Right lobe of liver (tissue), 6 donors: ENCODE measurements at regions not wholly inside any gene's neighbourhood (a gene's known extent, or its start where the extent isn't known, plus 50 kb on each side); places are given as distances from the start of the nearest gene placed in this dataset.

Experiments
- ATAC-seq, 4 donors: fragments of 200-7000 bp; cut with Tn5 transposase; one replicate each; pipeline ENCODE4 v1.9.1; 2020; ENCODE audit warnings: mild to moderate bottlenecking in 4 of 4, moderate library complexity in 4 of 4
- DNase-seq, 3 donors: peaks; one replicate each; pipeline ENCODE4 v3.0.0-alpha.2; 2020
- H3K27ac ChIP-seq, 3 donors: fragments of 200-600 bp; one replicate each; pipeline ENCODE4 v1.8.0; 2022
- H3K27me3 ChIP-seq, 2 donors: fragments of 200-600 bp; one replicate each; pipeline ENCODE4 v1.8.0; 2022
- H3K36me3 ChIP-seq, 4 donors: fragments of 200-600 bp; sonication (generic) in 1 of 4; one replicate each; pipeline versions ENCODE4 v1.5.1 to v1.8.0; 2017 to 2022; ENCODE audit warnings: control low read depth in 1 of 4
- H3K4me1 ChIP-seq, 4 donors: fragments of 200-600 bp; sonication (generic) in 1 of 4; one replicate each; pipeline versions ENCODE4 v1.5.1 to v1.8.0; 2017 to 2022; ENCODE audit warnings: control low read depth in 1 of 4
- H3K4me3 ChIP-seq, 3 donors: fragments of 200-600 bp; one replicate each; pipeline ENCODE4 v1.8.0; 2022
- H3K9me3 ChIP-seq, 4 donors: fragments of 200-600 bp; sonication (generic) in 1 of 4; one replicate each; pipeline versions ENCODE4 v1.5.1 to v1.8.0; 2017 to 2022; ENCODE audit warnings: control low read depth in 1 of 4
- POLR2A ChIP-seq: fragments of 450-650 bp; IDR thresholded peaks from one replicate; pipeline ENCODE4 v1.6.1; 2017; ENCODE audit warnings: antibody characterized with exemption, mild to moderate bottlenecking
- WGBS: methylation state at CpG from one replicate; pipeline ENCODE4 v1.1.6; 2018; ENCODE audit warnings: low coverage, low lambda C conversion rate; ENCODE audit not compliant: insufficient coverage; ENCODE audit errors: missing lambda C conversion rate; 5-methylcytosine and 5-hydroxymethylcytosine counted together
- intact Hi-C, 2 donors: fragments of 100-400 bp; cut with DNase I; formaldehyde crosslinking; loops; one replicate each; pipeline versions ENCODE4 v1.11.2 to v1.14.1; 2022
- TF ChIP-seq, protein P1 (sequence below), 4 donors: fragments of 200-600 bp in 3 of 4; fragments of 450-650 bp in 1 of 4; IDR thresholded peaks; one replicate each; pipeline versions ENCODE4 v1.5.1 to v1.8.0; 2016 to 2022; ENCODE audit warnings: antibody characterized with exemption in 4 of 4, mild to moderate bottlenecking in 2 of 4
- donor health status: DM: no; HTN: yes; CAD: no.
- donor health status: DM: no; HTN: no; CAD: no.
- donor health status: DM: no; HTN: no; CAD: no.
- donor health status: DM: no; HTN: yes; CAD: no.
- donor health status: DM: no; HTN: yes; CAD: no.

DNA sequence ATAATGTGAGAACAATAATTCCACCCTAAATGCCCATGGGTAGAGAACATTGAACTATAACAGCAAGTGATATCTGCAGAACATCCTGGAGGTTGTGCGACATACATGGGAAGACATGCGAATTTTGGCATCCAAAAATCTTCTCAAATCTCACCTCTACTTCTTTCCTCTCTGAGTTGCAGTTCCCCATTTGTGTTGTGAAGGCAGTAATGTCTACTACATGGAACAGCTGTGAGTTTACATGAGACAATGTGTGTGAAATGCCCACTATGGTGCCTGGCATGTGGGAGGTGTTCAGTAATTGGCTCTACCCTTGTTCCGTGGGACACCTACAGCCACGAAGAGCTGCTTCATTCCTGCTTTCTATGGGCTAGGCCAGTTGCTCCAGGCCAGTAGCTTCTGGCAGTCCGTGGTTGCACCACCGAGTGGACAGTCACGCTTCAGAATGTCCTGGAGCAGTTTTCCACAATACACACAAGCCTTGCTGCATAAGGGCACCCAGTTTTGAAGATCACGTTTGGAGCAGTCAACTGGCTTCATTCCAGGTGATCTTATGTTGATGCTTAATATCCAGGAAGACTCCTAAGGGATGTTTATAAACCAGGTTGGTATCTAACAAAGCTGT is 297.7 kb downstream of the DEPDC1B start:
- no peaks in the 10 kb centered on the region for H3K4me1 ChIP-seq
- no peaks in the 10 kb centered on the region for H3K27me3 ChIP-seq
- DNase-seq (no peak), ATAC-seq (no peak)
- no peaks in the 10 kb centered on the region for H3K9me3 ChIP-seq
- H3K4me3 ChIP-seq, result no peak overlapping the region
- 61% methylated on average over 3 of the region's 8 CpGs for WGBS
- H3K36me3 ChIP-seq, result no peaks in the 10 kb centered on the region
- intact Hi-C loops, result no loop called here
- no peak for TF ChIP-seq POLR2A
- TF ChIP-seq, protein P1, sequence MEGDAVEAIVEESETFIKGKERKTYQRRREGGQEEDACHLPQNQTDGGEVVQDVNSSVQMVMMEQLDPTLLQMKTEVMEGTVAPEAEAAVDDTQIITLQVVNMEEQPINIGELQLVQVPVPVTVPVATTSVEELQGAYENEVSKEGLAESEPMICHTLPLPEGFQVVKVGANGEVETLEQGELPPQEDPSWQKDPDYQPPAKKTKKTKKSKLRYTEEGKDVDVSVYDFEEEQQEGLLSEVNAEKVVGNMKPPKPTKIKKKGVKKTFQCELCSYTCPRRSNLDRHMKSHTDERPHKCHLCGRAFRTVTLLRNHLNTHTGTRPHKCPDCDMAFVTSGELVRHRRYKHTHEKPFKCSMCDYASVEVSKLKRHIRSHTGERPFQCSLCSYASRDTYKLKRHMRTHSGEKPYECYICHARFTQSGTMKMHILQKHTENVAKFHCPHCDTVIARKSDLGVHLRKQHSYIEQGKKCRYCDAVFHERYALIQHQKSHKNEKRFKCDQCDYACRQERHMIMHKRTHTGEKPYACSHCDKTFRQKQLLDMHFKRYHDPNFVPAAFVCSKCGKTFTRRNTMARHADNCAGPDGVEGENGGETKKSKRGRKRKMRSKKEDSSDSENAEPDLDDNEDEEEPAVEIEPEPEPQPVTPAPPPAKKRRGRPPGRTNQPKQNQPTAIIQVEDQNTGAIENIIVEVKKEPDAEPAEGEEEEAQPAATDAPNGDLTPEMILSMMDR (IDR thresholded peaks at IDR 0.05), result no peak
- no peak overlapping the region for H3K27ac ChIP-seq

DNA sequence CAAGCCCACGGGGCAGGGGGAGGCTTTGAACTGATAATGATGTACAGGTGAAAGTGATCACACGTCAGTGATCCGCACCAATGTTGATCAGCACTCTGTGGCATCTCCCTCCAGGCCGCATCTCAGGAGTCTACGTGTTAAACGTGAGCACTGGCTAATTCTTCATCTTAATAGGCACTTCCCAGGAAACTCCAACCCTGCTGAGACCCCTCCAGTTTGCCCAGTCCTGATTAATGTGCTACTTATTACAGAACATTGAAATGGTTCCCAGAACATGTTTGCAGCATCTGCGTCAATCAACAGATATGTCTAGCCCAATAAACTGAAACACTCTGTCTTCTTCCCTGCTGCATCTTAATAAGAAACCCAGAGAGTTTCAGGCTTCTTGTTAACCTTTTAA is 298.4 kb downstream of the DEPDC1B start:
- ATAC-seq, result no peak

DNA sequence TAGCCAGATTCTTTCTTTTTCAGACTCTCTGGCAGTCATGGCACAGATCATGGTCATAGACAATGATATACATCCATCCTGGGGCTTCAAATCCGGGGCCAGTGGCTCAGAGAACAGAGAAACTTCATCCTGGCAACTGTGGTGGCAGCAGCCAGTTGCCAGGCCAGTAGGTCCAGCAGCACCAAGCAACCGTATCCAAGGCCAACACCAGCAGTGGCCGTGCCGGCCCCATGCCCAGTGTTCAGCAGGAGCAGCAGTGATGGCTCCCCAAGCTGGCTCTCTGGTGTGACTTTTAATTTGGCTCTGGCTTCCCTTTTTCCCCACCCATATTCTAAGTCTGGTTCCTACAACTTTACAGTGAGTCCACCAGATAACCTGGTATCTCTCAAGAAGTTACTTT is 300.5 kb downstream of the DEPDC1B start:
- no peaks in the 10 kb centered on the region for H3K4me1 ChIP-seq
- H3K27me3 ChIP-seq, result no peaks in the 10 kb centered on the region
- TF ChIP-seq, protein P1 (IDR thresholded peaks at IDR 0.05), result no peak
- no peak for ATAC-seq
- no peak overlapping the region for H3K27ac ChIP-seq
- 61% methylated on average over 2 of the region's 4 CpGs for WGBS
- no peak overlapping the region for H3K4me3 ChIP-seq
- DNase-seq, result no peak
- no peaks in the 10 kb centered on the region for H3K36me3 ChIP-seq
- intact Hi-C loops, result no loop called here
- no peaks in the 10 kb centered on the region for H3K9me3 ChIP-seq

More for the DNA sequence above, 298.4 kb downstream of the DEPDC1B start:
- H3K4me3 ChIP-seq, result no peak overlapping the region
- H3K9me3 ChIP-seq, result no peaks in the 10 kb centered on the region
- TF ChIP-seq, protein P1 (IDR thresholded peaks at IDR 0.05), result no peak
- no peak for TF ChIP-seq POLR2A
- intact Hi-C loops, result no loop called here
- no peak for DNase-seq
- no peak overlapping the region for H3K27ac ChIP-seq
- no peaks in the 10 kb centered on the region for H3K36me3 ChIP-seq
- H3K4me1 ChIP-seq, result no peaks in the 10 kb centered on the region
- 67% methylated on average over 5 of the region's 7 CpGs for WGBS
- no peaks in the 10 kb centered on the region for H3K27me3 ChIP-seq

DNA sequence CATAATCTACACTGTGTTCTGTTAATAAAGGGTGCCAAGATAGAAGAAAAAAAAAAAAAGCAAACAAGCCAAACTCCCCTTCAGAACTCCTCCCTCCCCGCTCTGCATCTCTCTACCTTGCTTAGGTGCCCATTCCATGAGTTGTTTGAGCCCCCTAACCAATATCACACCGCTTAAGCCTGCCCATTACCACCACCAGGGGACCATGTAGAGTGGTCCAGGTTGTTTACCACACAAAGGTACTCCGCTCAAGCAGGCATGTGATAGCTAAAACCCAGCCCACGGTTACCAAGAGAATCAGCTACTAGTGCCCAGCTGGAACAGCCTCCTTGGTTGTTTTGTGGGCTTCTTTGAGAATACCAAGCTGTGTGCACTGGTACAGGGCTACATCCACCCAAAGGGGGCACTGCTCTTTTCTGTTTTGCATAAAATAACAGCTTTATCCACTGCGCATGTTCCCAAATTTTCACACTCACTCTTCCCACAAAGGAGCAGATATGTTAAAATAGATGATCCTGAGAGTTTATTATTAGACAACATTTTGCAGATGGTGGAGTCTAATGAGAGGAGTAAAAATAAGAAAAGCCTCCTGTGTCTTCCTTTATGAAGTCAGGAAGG is 304.1 kb downstream of the DEPDC1B start:
- Histone ChIP-seq H3K36me3 (no peaks in the 10 kb centered on the region), H3K27ac (no peak overlapping the region), H3K4me1 (no peaks in the 10 kb centered on the region), H3K9me3 (no peaks in the 10 kb centered on the region), H3K27me3 (no peaks in the 10 kb centered on the region), H3K4me3 (no peak overlapping the region)
- DNase-seq (no peak), ATAC-seq (no peak)
- intact Hi-C loops, result no loop called here
- TF ChIP-seq, protein P1 (IDR thresholded peaks at IDR 0.05), result no peak
- TF ChIP-seq POLR2A, result no peak
- 69% methylated on average over 5 of the region's 5 CpGs for WGBS
